Testis (tissue), 2 donors: ENCODE measurements at regions not wholly inside any gene's neighbourhood (a gene's known extent, or its start where the extent isn't known, plus 50 kb on each side); places are given as distances from the start of the nearest gene placed in this dataset.

Experiments used
- POLR2A ChIP-seq: fragments of 450-650 bp; IDR thresholded peaks from one replicate; pipeline ENCODE4 v1.6.1; 2017; ENCODE audit warnings: antibody characterized with exemption, mild to moderate bottlenecking, moderate library complexity
- TF ChIP-seq, protein P1 (sequence below), 3 experiments: fragments of 450-650 bp in 2 of 3; fragments of 200-600 bp in 1 of 3; sonication (generic) in 1 of 3; IDR thresholded peaks; one replicate each; pipeline ENCODE4 v1.5.1; 2016 to 2019; ENCODE audit warnings: antibody characterized with exemption in 3 of 3, mild to moderate bottlenecking in 2 of 3, moderate library complexity in 1 of 3

DNA sequence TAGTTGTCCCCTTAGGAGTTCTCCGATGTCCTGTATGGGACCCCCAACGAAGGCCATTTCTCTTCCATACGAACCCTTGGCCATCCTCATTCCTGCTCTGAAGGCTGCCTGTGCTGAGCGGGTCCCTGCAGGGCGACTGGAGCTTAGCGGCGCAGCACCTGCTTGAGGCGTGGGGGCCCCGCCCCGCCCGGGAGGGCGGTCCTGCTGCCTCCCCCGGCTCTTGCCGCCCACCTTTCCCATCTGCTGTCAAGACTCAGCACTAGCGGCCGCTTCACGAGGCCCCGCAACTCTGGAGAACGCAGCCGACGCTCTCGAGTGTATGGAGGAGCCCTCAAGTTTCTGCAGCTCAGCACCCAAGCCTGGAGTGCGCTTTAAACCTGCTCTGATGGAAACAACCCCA is 197.7 kb downstream of the TRIML1 start:
- TF ChIP-seq, protein P1, sequence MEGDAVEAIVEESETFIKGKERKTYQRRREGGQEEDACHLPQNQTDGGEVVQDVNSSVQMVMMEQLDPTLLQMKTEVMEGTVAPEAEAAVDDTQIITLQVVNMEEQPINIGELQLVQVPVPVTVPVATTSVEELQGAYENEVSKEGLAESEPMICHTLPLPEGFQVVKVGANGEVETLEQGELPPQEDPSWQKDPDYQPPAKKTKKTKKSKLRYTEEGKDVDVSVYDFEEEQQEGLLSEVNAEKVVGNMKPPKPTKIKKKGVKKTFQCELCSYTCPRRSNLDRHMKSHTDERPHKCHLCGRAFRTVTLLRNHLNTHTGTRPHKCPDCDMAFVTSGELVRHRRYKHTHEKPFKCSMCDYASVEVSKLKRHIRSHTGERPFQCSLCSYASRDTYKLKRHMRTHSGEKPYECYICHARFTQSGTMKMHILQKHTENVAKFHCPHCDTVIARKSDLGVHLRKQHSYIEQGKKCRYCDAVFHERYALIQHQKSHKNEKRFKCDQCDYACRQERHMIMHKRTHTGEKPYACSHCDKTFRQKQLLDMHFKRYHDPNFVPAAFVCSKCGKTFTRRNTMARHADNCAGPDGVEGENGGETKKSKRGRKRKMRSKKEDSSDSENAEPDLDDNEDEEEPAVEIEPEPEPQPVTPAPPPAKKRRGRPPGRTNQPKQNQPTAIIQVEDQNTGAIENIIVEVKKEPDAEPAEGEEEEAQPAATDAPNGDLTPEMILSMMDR (IDR thresholded peaks at IDR 0.05): no peak
- no peak for TF ChIP-seq POLR2A
